A673 (cell line): ENCODE measurements at regions not wholly inside any gene's neighbourhood (a gene's known extent, or its start where the extent isn't known, plus 50 kb on each side); places are given as distances from the start of the nearest gene placed in this dataset.
"Not testable (repeated sequence)": the region's sequence is repeated elsewhere in the genome, so short reads cannot be mapped to it uniquely, and the experiment has no call there.

Source experiments
- EZH2 ChIP-seq: fragments of 200-600 bp; sonication (generic); IDR thresholded peaks from 2 replicates; pipeline ENCODE4 v1.6.1; 2017; ENCODE audit warnings: borderline replicate concordance, low read depth, mild to moderate bottlenecking, mixed read lengths, antibody characterized with exemption, low read length; ENCODE audit not compliant: poor library complexity, severe bottlenecking
- TF ChIP-seq, protein P1 (sequence below): fragments of 300-800, 200-600 bp; sonication (generic); conservative IDR thresholded peaks from 2 replicates; pipeline ENCODE4 v1.5.1; 2017; ENCODE audit warnings: low read depth, mild to moderate bottlenecking, antibody characterized with exemption, low read length, moderate library complexity, mixed read lengths

DNA sequence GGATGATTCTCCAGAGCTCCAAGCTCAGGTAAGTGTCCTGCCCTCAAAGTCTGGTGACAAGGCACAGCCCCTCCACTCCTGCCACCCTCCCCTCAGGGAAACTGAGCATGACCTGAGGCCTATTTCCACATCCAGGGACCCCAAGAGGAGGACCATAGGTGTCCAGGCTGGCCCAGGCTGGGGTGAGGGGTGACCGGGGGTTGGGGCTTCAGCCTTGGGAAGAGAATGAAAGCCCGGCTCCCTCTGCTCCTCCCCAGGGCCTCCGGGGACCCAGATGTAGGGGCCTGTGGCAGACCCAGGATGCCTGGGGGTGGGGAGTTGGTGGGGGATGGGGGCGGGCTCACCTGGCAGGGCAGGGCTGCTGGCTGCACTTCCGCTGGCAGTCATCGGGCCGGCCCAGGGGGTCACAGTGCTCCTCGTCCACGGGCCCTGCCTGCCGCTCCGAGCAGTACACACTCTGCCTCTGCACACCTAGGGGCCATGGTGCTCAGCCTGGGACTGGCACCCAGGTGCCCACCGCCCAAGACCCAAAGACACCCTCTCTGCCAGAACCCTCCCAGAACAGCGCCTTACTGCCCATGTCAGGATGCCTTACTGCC, 116.5 kb upstream of the AKAP13 start:
- TF ChIP-seq, protein P1, sequence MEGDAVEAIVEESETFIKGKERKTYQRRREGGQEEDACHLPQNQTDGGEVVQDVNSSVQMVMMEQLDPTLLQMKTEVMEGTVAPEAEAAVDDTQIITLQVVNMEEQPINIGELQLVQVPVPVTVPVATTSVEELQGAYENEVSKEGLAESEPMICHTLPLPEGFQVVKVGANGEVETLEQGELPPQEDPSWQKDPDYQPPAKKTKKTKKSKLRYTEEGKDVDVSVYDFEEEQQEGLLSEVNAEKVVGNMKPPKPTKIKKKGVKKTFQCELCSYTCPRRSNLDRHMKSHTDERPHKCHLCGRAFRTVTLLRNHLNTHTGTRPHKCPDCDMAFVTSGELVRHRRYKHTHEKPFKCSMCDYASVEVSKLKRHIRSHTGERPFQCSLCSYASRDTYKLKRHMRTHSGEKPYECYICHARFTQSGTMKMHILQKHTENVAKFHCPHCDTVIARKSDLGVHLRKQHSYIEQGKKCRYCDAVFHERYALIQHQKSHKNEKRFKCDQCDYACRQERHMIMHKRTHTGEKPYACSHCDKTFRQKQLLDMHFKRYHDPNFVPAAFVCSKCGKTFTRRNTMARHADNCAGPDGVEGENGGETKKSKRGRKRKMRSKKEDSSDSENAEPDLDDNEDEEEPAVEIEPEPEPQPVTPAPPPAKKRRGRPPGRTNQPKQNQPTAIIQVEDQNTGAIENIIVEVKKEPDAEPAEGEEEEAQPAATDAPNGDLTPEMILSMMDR = not testable (repeated sequence)
- TF ChIP-seq EZH2 = not testable (repeated sequence)
